IMR-90 (cell line): ENCODE measurements at regions not wholly inside any gene's neighbourhood (a gene's known extent, or its start where the extent isn't known, plus 50 kb on each side); places are given as distances from the start of the nearest gene placed in this dataset.

Experiments
- CEBPB ChIP-seq: IDR thresholded peaks from 2 replicates; pipeline ENCODE4 v1.6.1; 2012; ENCODE audit warnings: low read depth, low read length, improper control_type of control experiment
- CHD1 ChIP-seq: IDR thresholded peaks from 2 replicates; pipeline ENCODE4 v1.6.1; 2012; ENCODE audit warnings: low read depth, low read length, improper control_type of control experiment
- MAFK ChIP-seq: IDR thresholded peaks from 2 replicates; pipeline ENCODE4 v1.6.1; 2012; ENCODE audit warnings: low read depth, low read length, improper control_type of control experiment
- MAZ ChIP-seq: IDR thresholded peaks from 2 replicates; pipeline ENCODE4 v1.6.1; 2012; ENCODE audit warnings: low read depth, mild to moderate bottlenecking, low read length, improper control_type of control experiment, moderate library complexity, borderline replicate concordance
- MXI1 ChIP-seq: IDR thresholded peaks from 2 replicates; pipeline ENCODE4 v1.6.1; 2012; ENCODE audit warnings: low read depth, mild to moderate bottlenecking, low read length, moderate library complexity, borderline replicate concordance
- POLR2A ChIP-seq: IDR thresholded peaks from 2 replicates; pipeline ENCODE4 v1.6.1; 2012; ENCODE audit warnings: mild to moderate bottlenecking, low read depth, low read length
- RAD21 ChIP-seq: IDR thresholded peaks from 2 replicates; pipeline ENCODE4 v1.6.1; 2012; ENCODE audit warnings: low read length, improper control_type of control experiment
- RCOR1 ChIP-seq: IDR thresholded peaks from 2 replicates; pipeline ENCODE4 v1.6.1; 2012; ENCODE audit warnings: mild to moderate bottlenecking, low read length, improper control_type of control experiment; ENCODE audit not compliant: insufficient replicate concordance
- TF ChIP-seq, protein P1 (sequence below): conservative IDR thresholded peaks from 2 replicates; pipeline ENCODE4 v1.5.1; 2012; ENCODE audit warnings: mild to moderate bottlenecking, low read depth, low read length, improper control_type of control experiment
- TF ChIP-seq, protein P2 (sequence below): fragments of 150-350 bp; IDR thresholded peaks from 2 replicates; pipeline ENCODE4 v1.6.1; 2017; ENCODE audit warnings: mild to moderate bottlenecking, antibody characterized with exemption, low read length, low read depth
- TF ChIP-seq, protein P3 (sequence below): fragments of 150-350 bp; IDR thresholded peaks from 2 replicates; pipeline ENCODE4 v1.6.1; 2016; ENCODE audit warnings: low read depth, mild to moderate bottlenecking, low read length, moderate library complexity, borderline replicate concordance

DNA sequence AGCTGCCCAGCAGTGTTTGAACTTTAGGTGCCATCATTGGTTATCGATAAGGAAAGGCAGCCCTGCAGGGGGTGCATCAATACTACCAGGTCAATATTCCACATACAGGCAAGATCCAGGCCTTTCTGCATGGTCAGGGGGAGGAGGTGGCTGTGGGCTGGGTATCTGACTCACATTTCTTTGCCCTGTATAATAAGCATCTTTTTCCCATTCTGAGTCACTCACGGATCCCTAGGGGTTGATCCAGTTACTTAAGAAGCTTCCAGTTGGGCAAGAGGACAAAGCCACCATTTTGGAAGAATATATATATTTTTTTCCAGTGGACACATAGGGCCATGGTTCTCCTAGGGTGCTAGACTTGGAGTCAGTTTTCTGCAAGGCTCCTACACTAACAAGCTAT lies 114.2 kb upstream of the HABP2 start:
- TF ChIP-seq, protein P1, sequence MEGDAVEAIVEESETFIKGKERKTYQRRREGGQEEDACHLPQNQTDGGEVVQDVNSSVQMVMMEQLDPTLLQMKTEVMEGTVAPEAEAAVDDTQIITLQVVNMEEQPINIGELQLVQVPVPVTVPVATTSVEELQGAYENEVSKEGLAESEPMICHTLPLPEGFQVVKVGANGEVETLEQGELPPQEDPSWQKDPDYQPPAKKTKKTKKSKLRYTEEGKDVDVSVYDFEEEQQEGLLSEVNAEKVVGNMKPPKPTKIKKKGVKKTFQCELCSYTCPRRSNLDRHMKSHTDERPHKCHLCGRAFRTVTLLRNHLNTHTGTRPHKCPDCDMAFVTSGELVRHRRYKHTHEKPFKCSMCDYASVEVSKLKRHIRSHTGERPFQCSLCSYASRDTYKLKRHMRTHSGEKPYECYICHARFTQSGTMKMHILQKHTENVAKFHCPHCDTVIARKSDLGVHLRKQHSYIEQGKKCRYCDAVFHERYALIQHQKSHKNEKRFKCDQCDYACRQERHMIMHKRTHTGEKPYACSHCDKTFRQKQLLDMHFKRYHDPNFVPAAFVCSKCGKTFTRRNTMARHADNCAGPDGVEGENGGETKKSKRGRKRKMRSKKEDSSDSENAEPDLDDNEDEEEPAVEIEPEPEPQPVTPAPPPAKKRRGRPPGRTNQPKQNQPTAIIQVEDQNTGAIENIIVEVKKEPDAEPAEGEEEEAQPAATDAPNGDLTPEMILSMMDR = no peak
- TF ChIP-seq POLR2A = no peak
- TF ChIP-seq MAFK = no peak
- no peak for TF ChIP-seq CHD1
- TF ChIP-seq, protein P2, sequence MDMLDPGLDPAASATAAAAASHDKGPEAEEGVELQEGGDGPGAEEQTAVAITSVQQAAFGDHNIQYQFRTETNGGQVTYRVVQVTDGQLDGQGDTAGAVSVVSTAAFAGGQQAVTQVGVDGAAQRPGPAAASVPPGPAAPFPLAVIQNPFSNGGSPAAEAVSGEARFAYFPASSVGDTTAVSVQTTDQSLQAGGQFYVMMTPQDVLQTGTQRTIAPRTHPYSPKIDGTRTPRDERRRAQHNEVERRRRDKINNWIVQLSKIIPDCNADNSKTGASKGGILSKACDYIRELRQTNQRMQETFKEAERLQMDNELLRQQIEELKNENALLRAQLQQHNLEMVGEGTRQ = no peak
- TF ChIP-seq CEBPB = no peak
- no peak for TF ChIP-seq MXI1
- no peak for TF ChIP-seq RAD21
- no peak for TF ChIP-seq MAZ
- TF ChIP-seq, protein P3, sequence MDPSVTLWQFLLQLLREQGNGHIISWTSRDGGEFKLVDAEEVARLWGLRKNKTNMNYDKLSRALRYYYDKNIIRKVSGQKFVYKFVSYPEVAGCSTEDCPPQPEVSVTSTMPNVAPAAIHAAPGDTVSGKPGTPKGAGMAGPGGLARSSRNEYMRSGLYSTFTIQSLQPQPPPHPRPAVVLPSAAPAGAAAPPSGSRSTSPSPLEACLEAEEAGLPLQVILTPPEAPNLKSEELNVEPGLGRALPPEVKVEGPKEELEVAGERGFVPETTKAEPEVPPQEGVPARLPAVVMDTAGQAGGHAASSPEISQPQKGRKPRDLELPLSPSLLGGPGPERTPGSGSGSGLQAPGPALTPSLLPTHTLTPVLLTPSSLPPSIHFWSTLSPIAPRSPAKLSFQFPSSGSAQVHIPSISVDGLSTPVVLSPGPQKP = no peak
- TF ChIP-seq RCOR1 = no peak
